Femur (tissue), 1 donor: ENCODE measurements at regions not wholly inside any gene's neighbourhood (a gene's known extent, or its start where the extent isn't known, plus 50 kb on each side); places are given as distances from the start of the nearest gene placed in this dataset.

Experiments used
- DNase-seq: peaks from one replicate; pipeline ENCODE4 v3.0.0-alpha.2; 2017

- no peak for DNase-seq
Observed at GRCh38 chr2:106631281-106631680, 144.1 kb downstream of the CD8B2 start.

- DNase-seq = no peak
Observed at GRCh38 chr2:106638043-106638442, 150.9 kb downstream of the CD8B2 start.

GRCh38 chr2:106638580-106638979 is 151.4 kb downstream of the CD8B2 start:
- DNase-seq = no peak

- DNase-seq = no peak
Observed at GRCh38 chr2:106642679-106643078, 155.5 kb downstream of the CD8B2 start.

GRCh38 chr2:106644623-106645022 is 157.5 kb downstream of the CD8B2 start:
- DNase-seq = no peak

GRCh38 chr2:106646605-106647004 is 159.4 kb downstream of the CD8B2 start:
- DNase-seq = no peak

- DNase-seq = no peak
Observed at GRCh38 chr2:106649306-106649705, 162.1 kb downstream of the CD8B2 start.

GRCh38 chr2:106653465-106653864 is 166.3 kb downstream of the CD8B2 start:
- no peak for DNase-seq

GRCh38 chr2:106658616-106659015 is 171.5 kb downstream of the CD8B2 start:
- DNase-seq = no peak

GRCh38 chr2:106664669-106665068 is 177.5 kb downstream of the CD8B2 start:
- no peak for DNase-seq

GRCh38 chr2:106667478-106668070 is 180.4 kb downstream of the CD8B2 start:
- DNase-seq = no peak

- DNase-seq = no peak
Observed at GRCh38 chr2:106685180-106685897, 198.2 kb downstream of the CD8B2 start.

GRCh38 chr2:106686814-106687213 is 199.2 kb downstream of the ST6GAL2 start:
- DNase-seq = no peak

GRCh38 chr2:106694964-106695470 is 190.9 kb downstream of the ST6GAL2 start:
- no peak for DNase-seq

GRCh38 chr2:106695919-106696318 is 190.0 kb downstream of the ST6GAL2 start:
- no peak for DNase-seq

GRCh38 chr2:106700616-106701015 is 185.4 kb downstream of the ST6GAL2 start:
- DNase-seq = no peak

GRCh38 chr2:106701203-106702022 is 184.6 kb downstream of the ST6GAL2 start:
- DNase-seq = no peak

- DNase-seq = no peak
Observed at GRCh38 chr2:106703161-106703560, 182.8 kb downstream of the ST6GAL2 start.

- no peak for DNase-seq
Observed at GRCh38 chr2:106704798-106705197, 181.2 kb downstream of the ST6GAL2 start.

- DNase-seq = no peak
Observed at GRCh38 chr2:106705877-106706276, 180.1 kb downstream of the ST6GAL2 start.

GRCh38 chr2:106706283-106706682 is 179.7 kb downstream of the ST6GAL2 start:
- no peak for DNase-seq

- DNase-seq = no peak
Observed at GRCh38 chr2:106708209-106708608, 177.8 kb downstream of the ST6GAL2 start.

GRCh38 chr2:106709229-106709628 is 176.7 kb downstream of the ST6GAL2 start:
- no peak for DNase-seq

- DNase-seq = no peak
Observed at GRCh38 chr2:106719222-106719621, 166.7 kb downstream of the ST6GAL2 start.
